Activated CD4-positive, alpha-beta T cell treated with anti-CD3 and anti-CD28 coated beads, Interleukin-2, amount 50 U/mL, for 24 hours (primary cell): ENCODE measurements at regions not wholly inside any gene's neighbourhood (a gene's known extent, or its start where the extent isn't known, plus 50 kb on each side); places are given as distances from the start of the nearest gene placed in this dataset.

Source experiments
- DNase-seq, 2 donors: peaks; one replicate each; pipeline ENCODE4 v3.0.0-alpha.2; 2020; ENCODE audit warnings: low read depth in 1 of 2, low spot score in 1 of 2

GRCh38 chr14:87879389-87879788 is 113.6 kb downstream of the GALC start:
- DNase-seq = no peak

- no peak for DNase-seq
These were observed 114.0 kb downstream of the GALC start for GRCh38 chr14:87878959-87879358.

- no peak for DNase-seq
These were observed 115.1 kb downstream of the GALC start for GRCh38 chr14:87877877-87878276.

GRCh38 chr14:87874676-87875075 is 118.3 kb downstream of the GALC start:
- DNase-seq = no peak

GRCh38 chr14:87873741-87874140 is 119.2 kb downstream of the GALC start:
- DNase-seq = no peak

- DNase-seq = no peak
These were observed 123.1 kb downstream of the GALC start for GRCh38 chr14:87869619-87870583.

- DNase-seq = no peak
These were observed 124.1 kb downstream of the GALC start for GRCh38 chr14:87868920-87869319.

- DNase-seq = no peak
These were observed 126.9 kb downstream of the GALC start for GRCh38 chr14:87866116-87866515.

GRCh38 chr14:87864356-87865270 is 128.4 kb downstream of the GALC start:
- DNase-seq = no peak

GRCh38 chr14:87863047-87863446 is 129.9 kb downstream of the GALC start:
- DNase-seq = no peak

GRCh38 chr14:87852107-87852506 is 140.9 kb downstream of the GALC start:
- no peak for DNase-seq

- no peak for DNase-seq
These were observed 141.8 kb downstream of the GALC start for GRCh38 chr14:87851190-87851589.

GRCh38 chr14:87847216-87847755 is 145.7 kb downstream of the GALC start:
- no peak for DNase-seq

GRCh38 chr14:87840906-87841305 is 152.1 kb downstream of the GALC start:
- DNase-seq = no peak

GRCh38 chr14:87838931-87839330 is 154.1 kb downstream of the GALC start:
- DNase-seq = no peak

GRCh38 chr14:87837296-87837695 is 155.7 kb downstream of the GALC start:
- no peak for DNase-seq

- DNase-seq = no peak
These were observed 158.4 kb downstream of the GALC start for GRCh38 chr14:87834594-87834993.

- no peak for DNase-seq
These were observed 160.0 kb downstream of the GALC start for GRCh38 chr14:87833026-87833425.

- DNase-seq = no peak
These were observed 162.4 kb downstream of the GALC start for GRCh38 chr14:87830443-87831096.

GRCh38 chr14:87829543-87829942 is 163.4 kb downstream of the GALC start:
- no peak for DNase-seq

GRCh38 chr14:87824266-87824665 is 168.7 kb downstream of the GALC start:
- DNase-seq = no peak
